Right kidney (tissue), 1 donor: ENCODE measurements at regions not wholly inside any gene's neighbourhood (a gene's known extent, or its start where the extent isn't known, plus 50 kb on each side); places are given as distances from the start of the nearest gene placed in this dataset.
"Not testable (repeated sequence)": the region's sequence is repeated elsewhere in the genome, so short reads cannot be mapped to it uniquely, and the experiment has no call there.

Experiments used
- DNase-seq: peaks from one replicate; pipeline ENCODE4 v3.0.0-alpha.2; 2016

DNA sequence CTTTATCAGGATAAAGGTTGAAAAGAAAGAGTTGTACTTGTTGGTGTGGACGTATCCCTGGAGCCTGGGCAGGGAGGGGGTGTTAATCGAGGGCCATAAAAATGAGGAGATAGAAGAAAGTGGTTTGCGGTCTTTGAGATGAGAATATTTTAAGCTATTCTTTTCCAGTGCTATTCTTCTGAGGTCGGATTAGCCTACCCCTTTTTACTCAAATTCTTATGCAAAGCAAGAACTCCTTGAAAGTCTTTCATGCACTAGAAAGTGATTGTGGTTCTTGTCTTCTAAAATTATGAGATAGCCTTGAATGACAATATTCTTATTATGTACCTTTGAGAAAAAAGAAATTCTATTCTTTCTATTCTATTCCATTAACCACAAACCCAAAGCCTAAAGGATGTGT lies 201.3 kb upstream of the SEMA3C start:
- DNase-seq: no peak

DNA sequence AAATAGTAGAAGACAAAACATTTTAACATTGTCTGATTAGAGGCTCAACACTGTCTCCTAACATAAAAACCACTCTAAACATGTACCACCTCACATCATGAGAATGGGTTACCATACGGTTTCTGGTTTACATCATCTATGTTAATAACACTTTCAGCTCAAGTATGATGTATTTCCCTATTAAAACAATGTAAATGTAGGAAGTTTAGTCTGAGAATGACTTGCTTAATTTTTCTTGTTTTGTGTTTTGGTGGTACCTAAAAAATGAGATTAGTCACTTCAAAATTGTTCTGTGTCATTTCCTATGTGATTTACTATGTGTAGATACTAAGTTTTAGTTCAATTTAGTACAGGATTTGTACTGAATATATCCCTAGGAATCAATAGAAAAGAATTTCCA lies 195.8 kb upstream of the SEMA3C start:
- no peak for DNase-seq

DNA sequence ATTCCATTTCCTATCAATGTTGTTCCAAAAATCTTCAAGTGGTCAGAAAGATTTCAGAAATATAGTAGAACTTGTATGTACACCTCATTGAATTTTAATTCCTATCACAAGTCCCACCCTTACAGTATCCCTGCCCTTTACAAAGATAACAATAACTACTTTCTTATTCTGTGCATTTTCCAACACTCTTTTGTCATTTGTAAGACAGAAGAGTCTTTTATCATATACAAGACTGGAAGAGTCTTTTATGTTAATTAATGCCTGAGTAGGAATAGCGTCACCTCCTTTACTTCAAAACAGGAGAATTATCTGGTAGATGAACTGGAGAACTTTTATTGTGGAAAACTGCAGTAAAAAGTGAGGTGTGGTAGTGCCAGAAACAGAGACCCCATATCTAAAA lies 193.9 kb upstream of the SEMA3C start:
- DNase-seq: no peak

DNA sequence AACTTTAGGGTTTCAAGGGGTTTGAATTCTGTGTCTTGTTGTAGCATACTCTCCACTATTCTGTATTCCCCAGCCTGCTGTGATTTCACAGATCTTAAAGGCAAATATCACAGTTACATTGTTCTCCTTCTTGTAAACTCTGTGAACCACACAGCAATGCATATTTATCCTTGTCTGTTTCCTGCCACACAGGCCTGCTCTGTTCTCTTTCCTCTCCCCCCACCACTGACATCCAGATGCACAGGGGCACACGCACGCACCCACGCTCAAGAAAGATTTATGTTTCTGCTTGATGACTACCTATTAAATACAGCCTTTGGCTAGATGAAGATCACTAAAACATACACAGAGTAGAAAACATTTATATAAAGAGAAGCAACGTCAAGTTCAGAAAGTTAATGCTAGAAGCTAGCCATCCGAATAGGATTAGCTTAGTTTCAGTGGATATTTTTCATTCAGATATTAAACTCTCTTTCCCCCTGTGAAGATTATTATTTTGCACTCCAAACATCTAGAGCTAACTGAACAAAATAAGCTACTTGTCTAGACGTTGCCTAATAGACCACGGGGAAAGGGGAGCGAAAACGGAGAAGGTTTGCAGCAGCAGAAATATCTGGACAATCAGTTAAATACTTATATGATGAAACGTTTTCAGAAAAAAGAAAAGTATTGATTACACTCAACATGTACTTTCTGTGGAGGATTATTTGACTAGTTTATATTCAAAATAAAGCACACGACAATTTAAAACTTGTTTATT lies 193.1 kb upstream of the SEMA3C start:
- DNase-seq: peak; percentile 10

DNA sequence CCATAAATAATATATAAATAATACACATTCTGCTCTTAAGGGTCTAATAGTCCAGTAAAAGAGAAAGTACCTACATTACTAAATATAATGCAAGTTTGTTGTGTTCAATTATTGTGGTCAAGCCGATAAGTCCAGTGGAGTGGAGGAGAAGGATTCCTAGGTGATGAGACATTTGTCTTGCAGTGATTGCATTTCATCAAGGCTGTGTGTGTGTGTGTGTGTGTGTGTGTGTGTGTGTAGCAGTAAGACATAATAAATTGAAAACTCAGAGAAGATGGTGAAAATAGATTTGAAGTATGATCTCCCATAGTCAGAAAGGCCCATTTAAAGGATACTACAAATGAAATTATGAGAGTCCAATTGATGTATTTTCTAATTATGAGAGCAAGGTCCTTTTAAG lies 192.5 kb upstream of the SEMA3C start:
- no peak for DNase-seq

DNA sequence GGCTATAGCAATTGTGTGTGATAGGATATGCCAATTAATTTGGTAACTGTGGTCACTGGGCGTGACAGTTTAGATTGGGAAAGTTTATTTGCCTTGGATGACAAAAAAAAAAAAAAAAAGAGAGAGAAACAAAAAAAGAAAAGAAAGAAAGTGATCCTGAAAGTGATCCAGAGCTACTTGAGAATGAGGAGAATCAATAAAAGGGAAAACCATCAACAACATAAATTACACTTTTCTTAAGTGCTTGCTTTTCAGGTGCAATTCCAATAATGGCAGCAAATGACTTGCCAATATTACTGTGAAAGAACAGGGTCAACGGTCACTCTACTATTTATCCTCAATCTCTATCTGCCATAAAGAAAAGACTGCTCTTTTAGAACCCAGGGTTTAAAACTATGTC lies 191.8 kb upstream of the SEMA3C start:
- no peak for DNase-seq

DNA sequence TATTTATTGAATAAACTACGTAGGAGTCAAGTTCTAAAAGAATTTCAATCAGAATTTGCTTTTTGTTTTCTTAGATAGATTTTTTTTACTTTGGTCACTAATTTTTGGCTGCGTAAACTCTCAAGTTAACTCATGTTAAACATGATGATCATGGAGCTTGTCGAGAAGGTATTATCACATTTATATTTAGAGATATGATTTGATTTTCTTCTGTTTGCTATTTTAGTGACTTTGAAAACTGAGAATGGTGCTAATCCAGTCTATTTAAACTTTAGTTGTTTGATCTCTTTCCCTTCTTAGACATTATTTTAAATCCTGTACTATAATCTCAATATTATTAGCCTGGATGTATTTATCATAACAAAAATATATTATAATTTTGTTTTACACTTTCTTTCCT lies 179.4 kb upstream of the SEMA3C start:
- DNase-seq: no peak

DNA sequence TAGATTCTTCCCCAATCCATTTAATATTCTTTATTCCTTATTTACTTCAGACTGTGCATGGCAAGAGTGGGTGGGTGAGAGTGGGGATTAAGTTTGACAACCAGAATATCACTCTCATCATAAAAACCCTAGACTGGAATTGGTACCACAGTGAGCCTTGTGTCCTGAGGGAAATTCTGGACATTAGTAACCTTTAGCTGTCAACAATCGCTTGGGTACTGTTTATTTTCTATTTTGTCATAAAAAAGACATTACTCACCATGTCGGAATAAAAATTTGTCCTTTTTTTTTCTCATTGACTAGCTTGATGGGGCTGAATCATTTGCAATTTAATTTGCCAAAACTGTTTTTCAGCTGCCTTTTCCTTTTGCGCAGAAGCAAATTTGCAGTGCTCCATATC lies 176.1 kb upstream of the SEMA3C start:
- DNase-seq: no peak

DNA sequence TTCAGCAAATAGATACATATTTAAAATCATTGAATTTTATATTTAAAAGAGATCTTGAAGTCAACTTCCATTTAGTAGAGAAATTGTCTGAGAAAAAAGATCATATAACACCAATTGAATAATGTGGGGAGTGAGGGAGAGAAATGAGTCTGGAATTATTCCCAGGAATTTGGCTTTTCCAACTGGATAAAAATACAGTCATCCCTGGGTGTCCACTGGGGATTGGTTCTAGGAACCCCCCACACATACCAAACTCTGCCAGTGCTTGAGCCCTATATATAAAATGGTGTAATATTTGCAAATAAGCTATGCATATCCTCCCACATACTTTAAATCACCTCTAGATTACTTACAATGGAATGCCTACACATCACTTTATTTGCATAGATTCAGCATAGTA lies 162.8 kb upstream of the SEMA3C start:
- no peak for DNase-seq

DNA sequence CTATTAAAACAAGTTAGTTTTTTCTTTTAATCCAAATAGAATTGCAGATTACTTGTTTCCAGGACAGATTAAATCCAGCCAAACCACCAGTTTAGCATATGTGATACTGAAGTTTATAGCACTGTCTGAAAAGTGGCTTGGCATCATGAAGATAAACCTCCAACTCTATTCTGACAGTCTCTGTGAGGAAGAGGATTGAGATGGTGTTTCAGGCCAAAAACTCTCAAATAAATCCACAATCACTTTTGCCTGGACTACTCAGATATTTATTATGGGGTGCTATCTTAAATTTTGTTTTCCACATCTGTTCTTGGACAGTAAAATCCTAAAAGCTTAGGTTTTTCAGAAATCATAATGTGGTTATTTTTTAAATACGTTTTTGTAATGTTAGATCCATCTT lies 161.7 kb upstream of the SEMA3C start:
- DNase-seq: no peak

DNA sequence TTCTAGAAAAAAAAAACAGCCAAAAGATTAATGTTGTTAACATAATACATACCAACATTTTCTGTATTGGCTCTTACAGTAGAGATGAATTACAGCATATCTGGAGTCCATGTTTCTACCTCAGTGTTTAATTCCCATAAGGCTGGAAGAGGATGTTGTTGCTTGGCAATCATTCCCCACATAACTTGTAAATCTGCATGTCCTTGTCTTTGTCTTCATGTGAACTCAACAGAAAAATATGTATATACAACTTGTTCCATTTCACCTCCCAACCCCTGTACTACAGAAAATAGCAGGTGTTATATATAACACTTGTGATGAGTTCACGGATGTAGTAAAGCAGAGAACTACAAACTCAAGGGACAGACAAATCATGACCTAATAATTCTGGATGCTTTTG lies 160.9 kb upstream of the SEMA3C start:
- no peak for DNase-seq

DNA sequence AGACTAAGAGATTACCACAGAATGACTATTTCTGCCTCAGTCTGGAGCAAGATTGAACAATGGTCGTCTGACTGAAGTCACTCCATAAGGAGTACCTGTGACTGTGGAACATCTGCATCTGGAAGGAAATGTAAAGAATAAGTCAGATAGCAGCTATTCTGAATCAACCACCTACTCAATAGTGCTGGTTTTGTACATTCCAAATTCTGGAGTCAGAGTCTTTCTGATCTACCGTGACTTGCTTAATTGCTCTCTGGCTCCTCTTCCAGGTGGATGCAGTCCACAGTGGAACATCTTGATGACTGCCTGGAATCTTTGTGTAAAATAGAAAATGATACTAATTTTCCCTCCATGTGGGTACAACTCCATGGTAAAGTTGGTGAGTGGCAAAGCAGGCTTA lies 156.3 kb upstream of the SEMA3C start:
- DNase-seq: no peak

DNA sequence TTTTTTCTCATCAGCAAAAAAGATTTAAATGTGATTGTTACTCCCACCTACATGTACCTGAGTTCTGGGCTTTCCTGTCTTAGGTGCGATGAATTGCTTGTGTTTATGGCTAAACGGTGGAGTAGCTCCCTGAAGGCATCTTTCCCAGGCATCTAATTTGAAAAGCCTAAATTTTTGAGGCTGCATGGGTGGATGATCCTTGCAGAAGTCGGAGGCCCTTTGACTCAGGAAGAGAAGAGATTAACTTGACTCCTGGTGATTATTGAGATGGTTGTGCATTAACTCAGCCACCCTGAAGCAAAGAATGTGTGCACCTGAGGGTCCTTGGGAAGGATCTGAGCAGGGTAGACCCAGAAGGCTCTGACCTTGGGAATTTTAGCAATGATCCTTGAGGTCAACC lies 155.6 kb upstream of the SEMA3C start:
- DNase-seq: no peak

DNA sequence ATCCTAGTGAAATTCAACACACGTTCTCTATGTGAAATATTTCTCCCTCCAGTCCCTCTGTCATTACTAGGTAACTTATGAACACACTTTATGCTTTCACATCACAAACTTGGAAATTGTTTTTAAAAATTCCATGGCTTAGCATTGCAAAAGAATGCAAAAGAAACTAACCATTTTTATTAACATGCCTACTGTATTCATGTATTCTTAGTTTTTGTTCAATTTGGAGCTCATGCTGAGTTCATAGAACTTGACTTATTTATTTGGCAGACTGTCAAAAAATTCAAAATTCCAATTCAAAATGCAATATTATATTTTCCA lies 155.0 kb upstream of the SEMA3C start:
- DNase-seq: no peak

DNA sequence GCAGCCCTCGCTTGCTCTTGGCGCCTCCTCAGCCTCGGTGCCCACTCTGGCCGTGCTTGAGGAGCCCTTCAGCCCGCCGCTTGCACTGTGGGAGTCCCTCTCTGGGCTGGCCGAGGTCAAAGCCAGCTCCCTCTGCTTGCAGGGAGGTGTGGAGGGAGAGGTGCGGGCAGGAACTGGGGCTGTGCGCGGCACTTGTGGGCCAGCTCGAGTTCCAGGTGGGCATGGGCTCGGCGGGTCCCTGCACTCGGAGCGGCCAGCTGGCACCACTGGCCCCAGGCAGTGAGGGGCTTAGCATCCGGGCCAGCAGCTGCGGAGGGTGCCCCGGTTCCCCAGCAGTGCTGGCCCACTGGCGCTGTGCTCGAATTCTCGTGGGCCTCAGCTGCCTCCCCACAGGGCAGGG lies 152.1 kb upstream of the SEMA3C start:
- no peak for DNase-seq

DNA sequence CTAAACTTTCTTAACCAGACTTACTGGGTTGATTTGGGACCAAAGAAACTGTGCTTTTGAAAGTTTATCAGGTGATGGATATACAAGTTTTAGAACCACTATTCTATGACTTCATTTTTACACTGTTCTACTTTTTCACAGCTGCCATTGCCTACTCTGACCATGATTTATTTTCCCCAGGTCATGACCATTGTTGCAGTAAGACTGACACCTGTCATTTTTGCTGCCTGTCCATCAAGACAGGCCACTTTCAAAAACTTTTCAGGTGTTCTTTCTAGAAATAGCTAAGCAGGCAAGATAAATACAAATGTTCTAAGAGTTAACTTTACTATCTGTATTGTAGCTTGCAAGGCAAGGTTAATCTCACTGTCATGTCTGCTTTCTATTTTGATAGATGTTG lies 147.9 kb upstream of the SEMA3C start:
- DNase-seq: no peak

DNA sequence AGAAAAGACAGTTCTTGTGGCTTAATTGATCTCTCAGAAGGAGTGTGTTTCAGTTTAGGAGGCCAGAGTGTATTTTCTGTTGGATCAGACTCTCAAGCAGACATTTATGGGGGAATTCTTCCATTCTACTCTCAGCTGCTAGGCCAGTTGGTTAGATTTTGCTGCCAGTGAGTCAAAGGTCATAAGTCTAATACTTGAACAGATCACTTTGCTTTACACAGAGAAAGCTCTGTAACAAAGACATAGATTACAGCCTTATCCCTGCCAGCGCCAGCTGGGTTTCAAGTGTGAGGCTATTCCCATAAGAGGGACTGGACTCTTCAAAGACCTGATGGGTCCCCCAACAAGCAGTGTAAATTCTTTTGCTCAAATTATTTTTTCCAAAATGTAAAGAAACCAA lies 145.6 kb upstream of the SEMA3C start:
- DNase-seq: no peak

DNA sequence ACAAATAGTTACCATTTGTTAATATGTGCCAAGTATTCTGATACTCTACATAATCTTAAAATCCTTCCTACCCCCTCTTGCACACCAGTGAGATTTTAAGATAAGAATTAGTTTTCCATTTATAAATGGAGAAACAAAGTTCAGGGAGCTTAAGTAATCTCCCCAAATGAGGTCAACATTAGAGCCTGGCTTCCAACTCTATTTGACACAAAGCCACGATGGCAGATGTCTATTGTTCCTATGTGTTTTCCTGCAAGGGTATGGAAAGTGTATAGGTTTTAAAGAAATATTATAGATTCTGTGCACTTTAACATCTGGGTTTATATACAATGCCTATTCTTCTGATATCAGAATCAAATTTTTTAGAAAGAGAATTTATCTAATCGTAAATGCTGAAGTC lies 143.9 kb upstream of the SEMA3C start:
- DNase-seq: no peak

DNA sequence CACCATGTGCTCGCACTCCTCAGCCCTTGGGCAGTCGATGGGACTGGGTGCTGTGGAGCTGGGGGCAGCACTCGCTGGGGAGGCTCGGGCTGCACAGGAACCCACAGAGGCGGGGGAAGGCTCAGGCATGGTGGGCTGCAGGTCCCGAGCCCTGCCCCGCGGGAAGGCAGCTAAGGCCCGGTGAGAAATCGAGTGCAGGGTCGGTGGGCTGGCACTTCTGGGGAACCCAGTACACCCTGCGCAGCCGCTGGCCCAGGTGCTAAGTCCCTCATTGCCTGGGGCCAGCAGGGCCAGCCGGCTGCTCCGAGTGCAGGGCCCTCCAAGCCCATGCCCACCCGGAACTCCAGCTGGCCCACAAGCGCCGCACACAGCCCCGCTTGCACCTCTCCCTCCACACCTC lies 138.6 kb upstream of the SEMA3C start:
- not testable (repeated sequence) for DNase-seq

DNA sequence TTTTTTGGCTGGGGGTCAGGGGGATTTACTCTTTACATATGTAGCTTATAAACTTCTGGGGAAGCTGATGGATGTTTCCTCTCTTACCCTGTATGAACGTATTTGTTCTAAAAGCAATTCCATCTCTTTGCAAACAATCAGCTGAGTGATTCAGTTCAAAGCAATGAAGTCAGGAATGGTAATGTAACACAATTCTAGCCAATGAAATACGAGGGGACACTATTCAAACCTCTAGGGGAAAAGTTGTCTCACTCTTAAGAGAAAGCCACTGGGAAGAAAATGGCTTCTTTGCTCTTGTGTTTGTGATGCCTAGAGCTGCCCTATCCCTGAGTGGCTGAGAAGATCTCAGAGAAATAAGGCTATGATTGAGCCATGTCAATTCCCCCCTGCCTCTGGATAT lies 134.8 kb upstream of the SEMA3C start:
- DNase-seq: no peak

DNA sequence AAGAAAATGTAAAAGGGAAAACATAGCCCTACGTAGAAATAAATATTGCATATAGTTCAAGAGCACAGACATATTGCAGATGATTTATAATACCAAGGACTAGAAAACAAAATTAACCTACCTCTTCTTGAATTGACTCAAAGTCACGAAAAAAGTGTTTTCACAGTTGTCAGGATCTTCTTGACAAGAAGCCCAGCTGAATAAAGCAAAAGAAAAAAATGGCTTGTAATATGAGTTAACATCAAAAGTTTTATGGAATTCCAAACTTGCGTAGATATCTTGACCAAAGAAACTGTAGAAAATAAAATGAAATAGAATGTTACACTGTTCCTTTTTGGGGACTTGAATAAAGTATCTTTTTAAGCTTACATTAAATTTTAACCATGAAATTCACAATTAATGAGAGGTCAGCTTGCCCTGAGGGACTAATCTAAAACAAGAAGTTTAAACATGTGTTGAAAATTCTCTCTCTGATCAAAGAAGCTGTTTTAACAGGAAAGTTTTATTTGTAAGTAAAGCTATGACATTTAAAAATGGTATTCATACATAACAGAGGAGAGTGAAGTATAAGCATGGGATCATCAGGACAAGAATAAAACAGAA lies 133.1 kb upstream of the SEMA3C start:
- DNase-seq: no peak

DNA sequence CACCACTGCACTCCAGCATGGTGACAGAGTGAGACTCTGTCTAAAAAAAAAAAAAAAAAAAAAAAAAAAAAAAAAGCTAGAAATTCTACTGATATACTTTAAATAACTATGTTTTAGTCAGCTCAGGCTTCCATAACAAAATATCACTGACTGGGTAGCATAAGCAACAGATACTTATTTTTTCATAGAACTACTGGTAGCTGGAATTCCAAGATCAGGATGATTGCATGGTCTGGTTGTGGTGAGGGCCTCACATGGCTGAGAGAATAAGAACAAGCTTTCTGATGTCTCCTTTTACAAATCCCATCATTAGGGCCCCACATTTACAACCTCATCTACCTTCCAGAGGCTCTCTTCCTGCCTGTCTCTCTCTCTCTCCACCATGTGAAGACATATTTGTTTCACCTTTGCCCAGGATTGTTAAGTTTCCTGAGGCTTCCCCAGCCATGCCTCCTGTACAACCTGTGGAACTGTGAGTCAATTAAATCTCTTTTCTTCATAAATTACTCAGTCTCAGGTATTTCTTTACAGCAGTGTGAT lies 126.7 kb upstream of the SEMA3C start:
- DNase-seq: no peak

DNA sequence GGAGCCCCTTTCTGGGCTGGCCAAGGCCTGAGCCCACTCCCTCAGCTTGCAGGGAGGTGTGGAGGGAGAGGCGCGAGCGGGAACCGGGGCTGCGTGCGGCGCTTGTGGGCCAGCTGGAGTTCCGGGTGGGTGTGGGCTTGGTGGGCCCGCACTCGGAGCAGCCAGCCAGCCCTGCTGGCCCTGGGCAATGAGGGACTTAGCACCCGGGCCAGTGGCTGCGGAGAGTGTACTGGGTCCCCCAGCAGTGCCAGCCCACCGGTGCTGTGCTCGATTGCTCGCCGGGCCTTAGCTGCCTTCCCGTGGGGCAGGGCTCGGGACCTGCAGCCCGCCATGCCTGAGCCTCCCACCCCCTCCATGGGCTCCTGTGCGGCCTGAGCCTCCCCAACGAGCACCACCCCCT lies 123.8 kb upstream of the SEMA3C start:
- not testable (repeated sequence) for DNase-seq

DNA sequence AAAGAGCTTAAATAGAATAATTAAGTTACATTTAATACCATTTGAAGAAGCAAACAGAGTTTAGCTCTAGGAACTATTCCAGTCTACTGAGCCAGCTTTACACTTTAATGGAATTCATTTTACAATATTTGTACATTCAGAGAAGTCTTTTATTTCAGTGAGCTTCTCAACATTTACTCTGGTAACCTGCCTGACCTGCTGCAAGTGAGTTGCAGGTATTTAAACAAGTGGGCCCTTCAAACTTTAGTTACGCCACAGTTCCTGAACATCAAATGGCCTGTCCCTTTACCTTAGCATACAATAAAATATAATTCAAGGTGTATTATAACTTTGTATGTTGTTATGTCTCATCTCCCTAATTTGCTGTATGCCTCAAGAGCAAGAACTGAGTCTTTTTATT lies 121.6 kb upstream of the SEMA3C start:
- DNase-seq: no peak

DNA sequence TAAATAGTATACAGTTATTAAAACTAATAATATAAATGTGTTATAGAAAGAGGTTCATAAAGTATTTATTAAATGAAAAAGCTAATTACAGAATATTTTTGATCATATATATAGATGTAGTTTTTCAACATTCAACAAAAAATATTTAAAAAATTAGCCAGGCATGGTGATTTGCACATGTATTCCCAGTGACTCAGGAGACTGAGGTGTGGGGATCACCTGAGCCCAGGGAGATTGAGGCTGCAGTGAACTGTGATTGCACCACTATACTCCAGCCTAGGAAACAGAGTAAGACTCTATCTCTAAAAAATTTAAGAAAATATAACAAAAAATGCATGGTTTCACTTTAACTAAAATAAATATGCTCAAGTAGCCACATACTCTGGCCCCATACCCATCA lies 118.0 kb upstream of the SEMA3C start:
- DNase-seq: no peak
